GM23338 (cell line): ENCODE measurements at regions not wholly inside any gene's neighbourhood (a gene's known extent, or its start where the extent isn't known, plus 50 kb on each side); places are given as distances from the start of the nearest gene placed in this dataset.

ENCODE experiments used
- CREB1 ChIP-seq: fragments of 250-450 bp; sonication (Bioruptor Pico); IDR thresholded peaks from 2 replicates; pipeline ENCODE4 v1.5.0; 2020; ENCODE audit warnings: low read depth, mild to moderate bottlenecking, moderate library complexity
- CTCF ChIP-seq, 2 experiments: fragments of 200-600 bp in 1 of 2; sonication (generic) in 1 of 2; conservative IDR thresholded peaks; 2 replicates each; pipeline versions ENCODE4 v1.5.1 to v1.6.1; 2016 to 2017; ENCODE audit warnings: antibody characterized with exemption in 2 of 2, low read depth in 2 of 2, mild to moderate bottlenecking in 2 of 2, moderate library complexity in 1 of 2
- ETS1 ChIP-seq: IDR thresholded peaks from 2 replicates; pipeline ENCODE4 v1.6.1; 2016; ENCODE audit warnings: antibody characterized with exemption
- EZH2 ChIP-seq: fragments of 200-600 bp; sonication (generic); IDR thresholded peaks from one replicate; pipeline ENCODE4 v1.8.0; 2017; ENCODE audit warnings: antibody characterized with exemption, mild to moderate bottlenecking, low read depth; ENCODE audit not compliant: unreplicated experiment
- EZH2phosphoT487 ChIP-seq: fragments of 200-600 bp; sonication (generic); IDR thresholded peaks from one replicate; pipeline ENCODE4 v1.8.1; 2018; ENCODE audit warnings: antibody characterized with exemption; ENCODE audit not compliant: unreplicated experiment
- JUNB ChIP-seq: IDR thresholded peaks from one replicate; pipeline ENCODE4 v1.6.1; 2016; ENCODE audit warnings: antibody characterized with exemption; ENCODE audit not compliant: unreplicated experiment
- NANOG ChIP-seq: IDR thresholded peaks from 2 replicates; pipeline ENCODE4 v1.6.1; 2016; ENCODE audit warnings: antibody characterized with exemption, borderline replicate concordance
- POLR2AphosphoS5 ChIP-seq: IDR thresholded peaks from 2 replicates; pipeline ENCODE4 v1.6.1; 2016; ENCODE audit warnings: antibody characterized with exemption, low read depth
- REST ChIP-seq: IDR thresholded peaks from one replicate; pipeline ENCODE4 v1.6.1; 2018; ENCODE audit warnings: antibody characterized with exemption; ENCODE audit not compliant: unreplicated experiment
- STAT1 ChIP-seq: IDR thresholded peaks from one replicate; pipeline ENCODE4 v1.6.1; 2016; ENCODE audit warnings: antibody characterized with exemption; ENCODE audit not compliant: unreplicated experiment
- ZNF114 ChIP-seq: fragments of 250-450 bp; sonication (Bioruptor Pico); IDR thresholded peaks from 2 replicates; pipeline ENCODE4 v1.5.0; 2020; ENCODE audit warnings: mild to moderate bottlenecking, moderate library complexity
- ZNF331 ChIP-seq: fragments of 250-450 bp; sonication (Bioruptor Pico); IDR thresholded peaks from 2 replicates; pipeline ENCODE4 v1.5.0; 2020; ENCODE audit warnings: low read depth, mild to moderate bottlenecking, moderate library complexity
- ZNF462 ChIP-seq: fragments of 250-450 bp; sonication (Bioruptor Pico); IDR thresholded peaks from 2 replicates; pipeline ENCODE4 v1.5.0; 2020; ENCODE audit warnings: mild to moderate bottlenecking, moderate library complexity

GRCh38 chr13:33743438-33744368 is 74.2 kb upstream of the RFC3 start:
- TF ChIP-seq EZH2phosphoT487 = no peak
- no peak for TF ChIP-seq CTCF (conservative IDR thresholded peaks at IDR 0.05; ENCODE audit: low read depth in 2 of 2)
- no peak for TF ChIP-seq POLR2AphosphoS5
- no peak for TF ChIP-seq EZH2
- TF ChIP-seq REST = no peak
- no peak for TF ChIP-seq ZNF331
- no peak for TF ChIP-seq JUNB
- TF ChIP-seq CREB1 = no peak
- TF ChIP-seq ETS1 = no peak
- no peak for TF ChIP-seq ZNF114 (CRISPR knock-in tag)
- no peak for TF ChIP-seq ZNF462 (CRISPR knock-in tag)
- TF ChIP-seq NANOG = no peak
- TF ChIP-seq STAT1 = no peak
